Heart left ventricle (tissue), 16 donors: ENCODE measurements at regions not wholly inside any gene's neighbourhood (a gene's known extent, or its start where the extent isn't known, plus 50 kb on each side); places are given as distances from the start of the nearest gene placed in this dataset.
A peak's percentile ranks its signal among the peaks of the same experiment; 100 is the strongest.
"Not testable (repeated sequence)": the region's sequence is repeated elsewhere in the genome, so short reads cannot be mapped to it uniquely, and the experiment has no call there.

Experiments
- ATAC-seq, 4 donors: fragments of 200-7000 bp; cut with Tn5 transposase; one replicate each; pipeline ENCODE4 v1.9.1; 2020 to 2022; ENCODE audit warnings: moderate library complexity in 4 of 4, mild to moderate bottlenecking in 3 of 4, moderate number of reproducible peaks in 1 of 4
- DNase-seq, 5 donors: peaks; one replicate each; pipeline ENCODE4 v3.0.0-alpha.2; 2020
- H3K27ac ChIP-seq, 12 donors: fragments of 200-600 bp; sonication (generic) in 4 of 12; one replicate each; pipeline versions ENCODE4 v1.5.0 to v1.8.0; 2016 to 2022; ENCODE audit warnings: mild to moderate bottlenecking in 2 of 12
- H3K27me3 ChIP-seq, 9 donors: fragments of 200-600 bp; sonication (generic) in 2 of 9; one replicate each; pipeline versions ENCODE4 v1.5.1 to v1.8.0; 2016 to 2022; ENCODE audit warnings: mild to moderate bottlenecking in 3 of 9
- H3K36me3 ChIP-seq, 9 donors: fragments of 200-600 bp; sonication (generic) in 2 of 9; one replicate each; pipeline versions ENCODE4 v1.5.0 to v1.8.0; 2018 to 2022; ENCODE audit warnings: mild to moderate bottlenecking in 2 of 9
- H3K4me1 ChIP-seq, 12 donors: fragments of 200-600 bp; sonication (generic) in 4 of 12; one replicate each; pipeline versions ENCODE4 v1.5.0 to v1.8.0; 2016 to 2022; ENCODE audit warnings: mild to moderate bottlenecking in 3 of 12
- H3K4me3 ChIP-seq, 12 donors: fragments of 200-600 bp; sonication (generic) in 4 of 12; one replicate each; pipeline versions ENCODE4 v1.5.0 to v1.8.0; 2017 to 2022; ENCODE audit warnings: mild to moderate bottlenecking in 9 of 12, moderate library complexity in 4 of 12
- H3K9me3 ChIP-seq, 12 donors: fragments of 200-600 bp; sonication (generic) in 4 of 12; one replicate each; pipeline versions ENCODE4 v1.5.0 to v1.8.0; 2016 to 2022; ENCODE audit warnings: mild to moderate bottlenecking in 1 of 12
- WGBS, 4 donors: extraction: QIAGEN DNeasy Blood & Tissue Kit in 2 of 4; methylation state at CpG; one replicate each; pipeline versions ENCODE4 v1.1.5 to v1.1.7; 2013 to 2018; 5-methylcytosine and 5-hydroxymethylcytosine counted together
- intact Hi-C, 10 donors: fragments of 100-400 bp; cut with DNase I; formaldehyde crosslinking; loops; one replicate each; pipeline versions ENCODE4 v1.11.1 to v1.14.2; 2022
- donor health status: ischemic (EF 13 %, LVEDD 7.1; RV severe dilation, severe dysfunction).
- donor health status: healthy with polysubstance abuse.
- donor health status: DM: no; HTN: yes; CAD: no.
- donor health status: DM: no; HTN: no; CAD: no.
- donor health status: ischemic (EF 25% LVEDD 6.9; RV normal size, moderate dysfunction).
- donor health status: ischemic (EF 25% LVEDD 5.7; RV mildly dilated, moderate dysfunction).
- donor health status: healthy.
- donor health status: DM: yes; HTN: yes; CAD: no.
- donor health status: ischemic (EF 35%, LVEDD 5.7; RV mildly dilated, moderate dysfunction).
- donor health status: nonischemic (EF 11% LVEDD 7.7; RV severe dilation, severe dysfunction).
- donor health status: DM: yes; HTN: yes; CAD: no.
- donor health status: PGD.
- donor health status: ischemic (EF 29% LVEDD 5.4; RV normal size, mild dysfunction).
- donor health status: nonischemic (EF 23%, LVEDD 6.1; RV moderate dilation, normal function).

GRCh38 chr21:43477945-43478386 lies 51.0 kb upstream of the SIK1 start:
- H3K36me3 ChIP-seq, H3K27me3 ChIP-seq, H3K9me3 ChIP-seq, H3K27ac ChIP-seq, H3K4me3 ChIP-seq, intact Hi-C loops, DNase-seq, H3K4me1 ChIP-seq: not testable (repeated sequence)
- ATAC-seq = peak; percentile 69 to 84 (median 80)
- no CpG with 5 or more reads among the region's 16 CpGs for WGBS, 4 donors
